PC-9 (cell line): ENCODE measurements at regions not wholly inside any gene's neighbourhood (a gene's known extent, or its start where the extent isn't known, plus 50 kb on each side); places are given as distances from the start of the nearest gene placed in this dataset.

Experiments
- CTCF ChIP-seq: fragments of 200-600 bp; sonication (generic); conservative IDR thresholded peaks from 2 replicates; pipeline ENCODE4 v1.6.1; 2017; ENCODE audit warnings: mixed run types, antibody characterized with exemption, mild to moderate bottlenecking, moderate library complexity
- EZH2 ChIP-seq: fragments of 200-600 bp; sonication (generic); IDR thresholded peaks from 2 replicates; pipeline ENCODE4 v1.8.0; 2017; ENCODE audit warnings: antibody characterized with exemption, low read depth

- TF ChIP-seq CTCF (no peak), EZH2 (no peak)
These were observed 147.8 kb downstream of the EDN3 start for GRCh38 chr20:59448196-59448595.
